IPS-18a (cell line): ENCODE measurements at regions not wholly inside any gene's neighbourhood (a gene's known extent, or its start where the extent isn't known, plus 50 kb on each side); places are given as distances from the start of the nearest gene placed in this dataset.

Experiments
- H3K27ac ChIP-seq: one replicate; pipeline ENCODE4 v1.5.1; 2013; ENCODE audit warnings: low read length
- H3K27me3 ChIP-seq: one replicate; pipeline ENCODE4 v1.6.1; 2013; ENCODE audit warnings: mild to moderate bottlenecking, low read length; ENCODE audit not compliant: control insufficient read depth, insufficient read depth
- H3K36me3 ChIP-seq: one replicate; pipeline ENCODE4 v1.6.1; 2013; ENCODE audit warnings: low read depth, low read length; ENCODE audit not compliant: control insufficient read depth
- H3K4me1 ChIP-seq: one replicate; pipeline ENCODE4 v1.6.1; 2013; ENCODE audit warnings: low read depth, low read length; ENCODE audit not compliant: control insufficient read depth
- H3K4me3 ChIP-seq: one replicate; pipeline ENCODE4 v1.5.1; 2013; ENCODE audit warnings: low read length
- H3K9ac ChIP-seq: one replicate; pipeline ENCODE4 v1.6.1; 2013; ENCODE audit warnings: mild to moderate bottlenecking, low read length, moderate library complexity
- H3K9me3 ChIP-seq: one replicate; pipeline ENCODE4 v1.6.1; 2013; ENCODE audit warnings: low read depth, low read length; ENCODE audit not compliant: control insufficient read depth

GRCh38 chr6:5860849-5861248 is 145.9 kb downstream of the NRN1 start:
- Histone ChIP-seq H3K4me1 (no peaks in the 10 kb centered on the region), H3K9ac (no peak overlapping the region), H3K27ac (no peak overlapping the region), H3K27me3 (no peaks in the 10 kb centered on the region), H3K9me3 (no peaks in the 10 kb centered on the region), H3K36me3 (no peaks in the 10 kb centered on the region), H3K4me3 (no peak overlapping the region)

GRCh38 chr6:5855787-5856470 is 150.8 kb downstream of the NRN1 start:
- Histone ChIP-seq H3K27me3 (peaks cover 22% of the 10 kb centered on the region), H3K27ac (no peak overlapping the region), H3K36me3 (no peaks in the 10 kb centered on the region), H3K9me3 (no peaks in the 10 kb centered on the region), H3K4me1 (peaks cover 6% of the 10 kb centered on the region), H3K9ac (no peak overlapping the region), H3K4me3 (no peak overlapping the region)

- H3K9ac ChIP-seq = no peak overlapping the region
- peaks cover 31% of the 10 kb centered on the region for H3K27me3 ChIP-seq
- no peaks in the 10 kb centered on the region for H3K9me3 ChIP-seq
- H3K27ac ChIP-seq = no peak overlapping the region
- H3K4me3 ChIP-seq = no peak overlapping the region
- peaks cover 14% of the 10 kb centered on the region for H3K4me1 ChIP-seq
- no peaks in the 10 kb centered on the region for H3K36me3 ChIP-seq
These were observed 151.8 kb downstream of the NRN1 start for GRCh38 chr6:5854899-5855298.

GRCh38 chr6:5851261-5851757 is 155.4 kb downstream of the NRN1 start:
- H3K27me3 ChIP-seq = peaks cover 64% of the 10 kb centered on the region
- no peaks in the 10 kb centered on the region for H3K9me3 ChIP-seq
- H3K36me3 ChIP-seq = no peaks in the 10 kb centered on the region
- H3K4me3 ChIP-seq = peak overlapping the region; percentile 53
- no peak overlapping the region for H3K27ac ChIP-seq
- peak overlapping the region; percentile 20 for H3K9ac ChIP-seq
- H3K4me1 ChIP-seq = peaks cover 17% of the 10 kb centered on the region

- peaks cover 17% of the 10 kb centered on the region for H3K4me1 ChIP-seq
- H3K36me3 ChIP-seq = no peaks in the 10 kb centered on the region
- no peaks in the 10 kb centered on the region for H3K9me3 ChIP-seq
- peak overlapping the region; percentile 53 for H3K4me3 ChIP-seq
- H3K9ac ChIP-seq = peak overlapping the region; percentile 24
- H3K27ac ChIP-seq = no peak overlapping the region
- peaks cover 64% of the 10 kb centered on the region for H3K27me3 ChIP-seq
These were observed 155.9 kb downstream of the NRN1 start for GRCh38 chr6:5850848-5851255.

- H3K9ac ChIP-seq = no peak overlapping the region
- H3K27me3 ChIP-seq = peaks cover 47% of the 10 kb centered on the region
- H3K27ac ChIP-seq = no peak overlapping the region
- H3K9me3 ChIP-seq = no peaks in the 10 kb centered on the region
- H3K4me1 ChIP-seq = peaks cover 16% of the 10 kb centered on the region
- no peak overlapping the region for H3K4me3 ChIP-seq
- H3K36me3 ChIP-seq = no peaks in the 10 kb centered on the region
These were observed 159.8 kb downstream of the NRN1 start for GRCh38 chr6:5846889-5847288.

GRCh38 chr6:5846335-5846734 is 160.4 kb downstream of the NRN1 start:
- H3K9ac ChIP-seq = no peak overlapping the region
- H3K4me1 ChIP-seq = peaks cover 11% of the 10 kb centered on the region
- H3K27me3 ChIP-seq = peaks cover 42% of the 10 kb centered on the region
- no peak overlapping the region for H3K4me3 ChIP-seq
- H3K36me3 ChIP-seq = no peaks in the 10 kb centered on the region
- no peak overlapping the region for H3K27ac ChIP-seq
- no peaks in the 10 kb centered on the region for H3K9me3 ChIP-seq

- Histone ChIP-seq H3K4me1 (no peaks in the 10 kb centered on the region), H3K9me3 (no peaks in the 10 kb centered on the region), H3K9ac (no peak overlapping the region), H3K27ac (no peak overlapping the region), H3K27me3 (peaks cover 15% of the 10 kb centered on the region), H3K36me3 (no peaks in the 10 kb centered on the region), H3K4me3 (no peak overlapping the region)
These were observed 163.6 kb downstream of the NRN1 start for GRCh38 chr6:5843078-5843477.

- H3K27ac ChIP-seq = no peak overlapping the region
- H3K4me3 ChIP-seq = no peak overlapping the region
- no peaks in the 10 kb centered on the region for H3K9me3 ChIP-seq
- no peaks in the 10 kb centered on the region for H3K36me3 ChIP-seq
- no peak overlapping the region for H3K9ac ChIP-seq
- H3K27me3 ChIP-seq = no peaks in the 10 kb centered on the region
- H3K4me1 ChIP-seq = no peaks in the 10 kb centered on the region
These were observed 165.9 kb downstream of the NRN1 start for GRCh38 chr6:5840734-5841390.

GRCh38 chr6:5838656-5839396 is 167.9 kb downstream of the NRN1 start:
- Histone ChIP-seq H3K36me3 (no peaks in the 10 kb centered on the region), H3K9me3 (no peaks in the 10 kb centered on the region), H3K9ac (no peak overlapping the region), H3K4me1 (no peaks in the 10 kb centered on the region), H3K27me3 (no peaks in the 10 kb centered on the region), H3K4me3 (no peak overlapping the region), H3K27ac (no peak overlapping the region)

GRCh38 chr6:5837323-5837722 is 169.4 kb downstream of the NRN1 start:
- no peaks in the 10 kb centered on the region for H3K36me3 ChIP-seq
- H3K9ac ChIP-seq = no peak overlapping the region
- H3K4me3 ChIP-seq = no peak overlapping the region
- H3K9me3 ChIP-seq = no peaks in the 10 kb centered on the region
- no peak overlapping the region for H3K27ac ChIP-seq
- H3K4me1 ChIP-seq = no peaks in the 10 kb centered on the region
- H3K27me3 ChIP-seq = no peaks in the 10 kb centered on the region
